ENCODE measurements at regions not wholly inside any gene's neighbourhood (a gene's known extent, or its start where the extent isn't known, plus 50 kb on each side); places are given as distances from the start of the nearest gene placed in this dataset.

GRCh38 chr15:95726891-95727290 is 603.6 kb upstream of the NR2F2 start:
- Histone ChIP-seq H3K36me3 (ENCODE audit: control insufficient read depth in 2 of 4, insufficient read depth in 4 of 4, low read length in 3 of 4) (no peaks in the 10 kb centered on the region), H3K79me2 (ENCODE audit: control insufficient read depth in 1 of 2, insufficient read depth in 2 of 2, low read length in 2 of 2) (no peaks in the 10 kb centered on the region), H3K18ac (ENCODE audit: extremely low read depth, low read length) (no peak overlapping the region), H2BK15ac (ENCODE audit: low read length) (no peak overlapping the region), H3K4me2 (ENCODE audit: insufficient read depth in 1 of 2, low read depth in 2 of 2, low read length in 2 of 2) (no peak overlapping the region), H4K8ac (ENCODE audit: extremely low read depth, insufficient read depth, low read length) (no peak overlapping the region), H3K4ac (replicated peaks; ENCODE audit: insufficient read length, low read depth, low read length) (no peak overlapping the region), H2BK120ac (replicated peaks; ENCODE audit: low read depth, low read length) (no peak overlapping the region), H2BK20ac (ENCODE audit: low read length) (no peak overlapping the region), H2BK5ac (ENCODE audit: low read depth, low read length) (no peak overlapping the region), H4K91ac (replicated peaks; ENCODE audit: insufficient read length, low read length) (no peak overlapping the region), H3K27ac (ENCODE audit: low read depth, low read length) (no peak overlapping the region), H3K23ac (ENCODE audit: insufficient read length) (no peak overlapping the region), H3K9me3 (ENCODE audit: insufficient read depth in 2 of 2, low read depth in 1 of 2, low read length in 1 of 2) (no peaks in the 10 kb centered on the region), H3K14ac (ENCODE audit: insufficient read length) (no peak overlapping the region), H3K27me3 (replicated peaks in 1 of 4; ENCODE audit: control insufficient read depth in 3 of 4, extremely low read depth in 1 of 4, insufficient read depth in 3 of 4, low read length in 3 of 4) (no peaks in the 10 kb centered on the region), H3K4me3 (ENCODE audit: extremely low read depth in 1 of 4, insufficient read depth in 2 of 4, low read depth in 3 of 4, low read length in 4 of 4) (no peak overlapping the region), H2AFZ (ENCODE audit: low read length) (no peak overlapping the region), H3K9ac (replicated peaks in 1 of 4; ENCODE audit: extremely low read depth in 1 of 4, low read depth in 3 of 4, low read length in 3 of 4) (no peak overlapping the region), H3K79me1 (ENCODE audit: low read depth, low read length) (no peaks in the 10 kb centered on the region), H3K23me2 (ENCODE audit: low read depth, low read length) (no peaks in the 10 kb centered on the region), H3K56ac (replicated peaks; ENCODE audit: insufficient read length, low read depth, low read length) (no peak overlapping the region), H4K5ac (ENCODE audit: insufficient read length, low read depth, low read length) (no peak overlapping the region), H2AK5ac (ENCODE audit: low read depth, low read length) (no peak overlapping the region), H3K4me1 (replicated peaks in 1 of 4; ENCODE audit: control insufficient read depth in 3 of 4, insufficient read depth in 4 of 4, low read length in 3 of 4) (no peaks in the 10 kb centered on the region), H2BK12ac (ENCODE audit: low read depth, low read length) (no peak overlapping the region), H4K20me1 (replicated peaks in 1 of 2; ENCODE audit: control insufficient read depth in 1 of 2, insufficient read depth in 2 of 2, low read length in 2 of 2) (no peaks in the 10 kb centered on the region)
- ChIA-PET CTCF (ENCODE audit: partially characterized antibody) (no interaction called here), POLR2A (ENCODE audit: partially characterized antibody) (no interaction called here)
- DNase-seq (ENCODE audit: low read depth in 1 of 2, low spot score in 2 of 2) (no peak), FAIRE-seq (no peak)
- TF ChIP-seq CBX5 (IDR thresholded peaks at IDR 0.05; ENCODE audit: low read depth, low read length) = no peak
- no peak for TF ChIP-seq EGR1 (IDR thresholded peaks at IDR 0.05; ENCODE audit: borderline replicate concordance, low read depth, low read length)
- no peak for TF ChIP-seq SP4 (IDR thresholded peaks at IDR 0.05; ENCODE audit: low read length)
- TF ChIP-seq ZNF274 (IDR thresholded peaks at IDR 0.05; ENCODE audit: borderline replicate concordance, extremely low read depth, low read length) = no peak
- 87% methylated on average over 4 of the region's 4 CpGs; no CpG with 5 or more reads in 1 of the 2 experiments for WGBS, 2 experiments (ENCODE audit: extremely low coverage in 1 of 2, insufficient coverage in 1 of 2, insufficient read length in 1 of 2, insufficient replicate concordance in 2 of 2, low coverage in 1 of 2, low lambda C conversion rate in 2 of 2, missing lambda C conversion rate in 1 of 2)

Data from H1 (cell line).